Osteocyte (in vitro differentiated cells): ENCODE measurements at regions not wholly inside any gene's neighbourhood (a gene's known extent, or its start where the extent isn't known, plus 50 kb on each side); places are given as distances from the start of the nearest gene placed in this dataset.

Experiments
- DNase-seq: peaks from one replicate; pipeline ENCODE4 v3.0.0; 2021; ENCODE audit warnings: mixed read lengths; ENCODE audit not compliant: unreplicated experiment; ENCODE audit errors: extremely low spot score
- H3K27ac Mint-ChIP-seq: one replicate; pipeline ENCODE4 v1.8.0; 2021; ENCODE audit warnings: mild to moderate bottlenecking, mixed read lengths; ENCODE audit not compliant: unreplicated experiment
- H3K27me3 Mint-ChIP-seq: one replicate; pipeline ENCODE4 v1.8.0; 2021; ENCODE audit warnings: mixed read lengths; ENCODE audit not compliant: unreplicated experiment
- H3K36me3 Mint-ChIP-seq: one replicate; pipeline ENCODE4 v1.8.0; 2021; ENCODE audit warnings: mixed read lengths; ENCODE audit not compliant: unreplicated experiment
- H3K4me1 Mint-ChIP-seq: one replicate; pipeline ENCODE4 v1.8.0; 2021; ENCODE audit warnings: mixed read lengths; ENCODE audit not compliant: unreplicated experiment
- H3K4me3 Mint-ChIP-seq: one replicate; pipeline ENCODE4 v1.8.0; 2021; ENCODE audit warnings: mild to moderate bottlenecking, moderate library complexity, mixed read lengths; ENCODE audit not compliant: unreplicated experiment
- H3K9me3 Mint-ChIP-seq: one replicate; pipeline ENCODE4 v1.8.0; 2021; ENCODE audit warnings: mixed read lengths; ENCODE audit not compliant: unreplicated experiment
- TF ChIP-seq, protein P1 (sequence below): fragments of 200-600 bp; sonication (generic); IDR thresholded peaks from 2 replicates; pipeline ENCODE4 v1.5.0; 2021; ENCODE audit warnings: antibody characterized with exemption, mild to moderate bottlenecking, moderate library complexity

DNA sequence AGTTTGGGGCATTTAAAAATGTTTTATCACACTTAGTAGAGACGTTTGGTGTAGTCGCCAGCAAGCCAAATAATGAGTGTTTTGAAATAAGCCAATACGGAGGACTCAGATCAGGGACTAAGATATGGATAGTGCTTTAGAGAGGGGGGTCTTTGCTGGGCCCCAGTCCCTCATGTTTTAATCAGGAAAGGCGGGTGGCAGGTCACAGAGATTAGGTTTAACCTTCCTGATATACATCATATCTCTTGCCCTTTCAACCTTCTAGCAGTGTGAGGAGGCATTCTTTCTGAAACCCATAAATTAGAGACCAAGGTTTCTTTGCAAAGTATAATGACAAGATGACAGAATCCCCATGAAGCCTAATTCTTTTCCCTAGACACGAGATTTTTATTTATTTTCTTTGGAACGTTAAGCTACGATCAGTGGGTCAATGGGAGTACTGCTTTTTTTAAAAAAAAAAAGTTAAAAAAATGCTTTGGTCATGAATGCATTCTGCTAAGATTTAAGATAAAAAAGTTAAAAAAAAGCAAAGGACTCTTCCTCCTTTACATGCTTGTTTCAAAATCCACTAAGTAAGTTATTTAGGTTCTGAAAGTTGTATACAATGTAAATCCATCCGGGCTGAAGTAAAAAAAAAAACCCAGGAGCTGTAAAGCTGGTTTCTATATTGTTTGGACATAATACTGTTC, 572.1 kb upstream of the SALL1 start:
- DNase-seq: no peak
- Mint-ChIP-seq H3K4me1 (no peaks in the 10 kb centered on the region), H3K9me3 (peaks cover 6% of the 10 kb centered on the region), H3K27me3 (no peaks in the 10 kb centered on the region), H3K36me3 (no peaks in the 10 kb centered on the region), H3K4me3 (no peak overlapping the region), H3K27ac (no peak overlapping the region)
- TF ChIP-seq, protein P1, sequence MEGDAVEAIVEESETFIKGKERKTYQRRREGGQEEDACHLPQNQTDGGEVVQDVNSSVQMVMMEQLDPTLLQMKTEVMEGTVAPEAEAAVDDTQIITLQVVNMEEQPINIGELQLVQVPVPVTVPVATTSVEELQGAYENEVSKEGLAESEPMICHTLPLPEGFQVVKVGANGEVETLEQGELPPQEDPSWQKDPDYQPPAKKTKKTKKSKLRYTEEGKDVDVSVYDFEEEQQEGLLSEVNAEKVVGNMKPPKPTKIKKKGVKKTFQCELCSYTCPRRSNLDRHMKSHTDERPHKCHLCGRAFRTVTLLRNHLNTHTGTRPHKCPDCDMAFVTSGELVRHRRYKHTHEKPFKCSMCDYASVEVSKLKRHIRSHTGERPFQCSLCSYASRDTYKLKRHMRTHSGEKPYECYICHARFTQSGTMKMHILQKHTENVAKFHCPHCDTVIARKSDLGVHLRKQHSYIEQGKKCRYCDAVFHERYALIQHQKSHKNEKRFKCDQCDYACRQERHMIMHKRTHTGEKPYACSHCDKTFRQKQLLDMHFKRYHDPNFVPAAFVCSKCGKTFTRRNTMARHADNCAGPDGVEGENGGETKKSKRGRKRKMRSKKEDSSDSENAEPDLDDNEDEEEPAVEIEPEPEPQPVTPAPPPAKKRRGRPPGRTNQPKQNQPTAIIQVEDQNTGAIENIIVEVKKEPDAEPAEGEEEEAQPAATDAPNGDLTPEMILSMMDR: no peak

DNA sequence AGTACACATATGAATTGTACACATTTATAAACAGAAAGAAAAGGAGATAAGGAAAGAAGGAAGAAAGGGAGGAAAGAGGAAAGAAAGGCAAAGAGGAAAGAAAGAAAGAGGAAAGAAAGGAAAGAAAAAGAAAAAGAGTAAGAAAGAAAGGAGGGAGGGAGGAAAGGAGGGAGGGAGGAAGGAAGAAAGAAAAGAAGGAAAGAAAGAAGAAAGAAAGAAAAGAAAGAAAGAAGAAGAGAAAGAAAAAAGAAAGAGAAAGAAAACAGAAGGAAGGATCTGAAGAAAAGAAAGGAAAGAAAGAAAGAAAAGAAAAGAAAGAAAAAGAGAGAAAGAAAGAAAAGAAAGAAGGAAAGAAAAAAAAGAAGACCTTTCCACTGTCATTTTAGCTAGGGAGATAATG, 571.4 kb upstream of the SALL1 start:
- Mint-ChIP-seq H3K9me3 (peaks cover 6% of the 10 kb centered on the region), H3K4me3 (no peak overlapping the region), H3K27ac (no peak overlapping the region), H3K36me3 (no peaks in the 10 kb centered on the region), H3K27me3 (no peaks in the 10 kb centered on the region), H3K4me1 (no peaks in the 10 kb centered on the region)
- DNase-seq: no peak
- TF ChIP-seq, protein P1: no peak

DNA sequence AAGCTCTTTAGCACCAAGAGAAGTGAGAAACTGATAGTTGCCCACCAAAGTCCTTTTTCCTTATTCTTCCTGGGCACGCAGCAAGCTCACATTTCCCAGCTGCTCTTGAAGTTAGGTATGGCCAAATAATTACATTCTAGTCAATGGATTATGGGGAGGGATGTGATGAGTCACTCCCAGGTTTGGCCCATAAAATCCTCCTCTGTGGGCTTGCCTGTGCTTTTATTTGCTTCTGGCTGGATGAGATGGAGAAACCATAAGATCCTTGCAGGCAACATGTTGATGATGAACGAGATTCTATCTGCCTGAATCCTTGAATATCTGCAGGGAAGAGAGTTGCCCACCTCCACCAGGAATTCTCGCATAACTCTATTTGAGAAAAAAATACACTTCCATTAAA, 568.3 kb upstream of the SALL1 start:
- Mint-ChIP-seq H3K27ac (no peak overlapping the region), H3K27me3 (no peaks in the 10 kb centered on the region), H3K36me3 (no peaks in the 10 kb centered on the region), H3K9me3 (no peaks in the 10 kb centered on the region), H3K4me1 (no peaks in the 10 kb centered on the region), H3K4me3 (no peak overlapping the region)
- TF ChIP-seq, protein P1: no peak
- no peak for DNase-seq

DNA sequence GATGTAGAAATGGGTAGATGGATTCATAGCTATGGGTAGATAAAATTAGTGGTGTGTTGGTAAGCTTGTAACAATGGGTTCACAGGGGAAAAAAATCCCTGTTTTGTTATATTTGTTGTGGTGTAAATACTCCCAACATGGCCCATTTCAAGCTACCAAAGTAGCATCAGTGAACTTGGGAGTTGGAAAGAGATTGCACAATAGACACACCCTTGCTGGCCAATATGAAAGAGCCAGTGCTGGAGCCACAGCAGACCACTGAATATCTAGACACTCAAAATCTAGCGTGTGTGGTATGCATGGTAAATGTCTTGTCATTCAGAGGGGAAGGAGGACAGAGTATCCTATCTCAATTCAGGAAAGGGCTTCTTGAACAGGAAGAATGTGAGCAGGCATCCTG, 565.1 kb upstream of the SALL1 start:
- TF ChIP-seq, protein P1: no peak
- no peak overlapping the region for H3K4me3 Mint-ChIP-seq
- no peaks in the 10 kb centered on the region for H3K4me1 Mint-ChIP-seq

DNA sequence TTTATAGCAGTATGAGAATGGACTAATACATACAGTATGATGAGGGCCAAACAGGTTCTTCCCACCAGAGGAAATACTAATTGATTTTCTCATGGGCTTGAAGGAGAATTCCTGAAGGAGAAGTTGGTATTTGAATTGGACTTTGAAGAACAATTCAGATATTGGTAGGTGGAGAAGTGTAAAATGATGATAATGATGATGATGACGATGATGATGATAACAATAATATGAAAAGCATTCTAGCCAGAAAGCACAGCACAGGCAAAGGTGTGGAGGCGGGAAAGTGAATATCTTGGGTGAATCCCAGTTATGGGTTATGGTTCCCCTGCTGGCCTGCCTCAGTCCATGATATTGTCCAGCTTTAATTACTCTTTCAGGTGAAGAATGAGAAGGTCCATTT, 562.4 kb upstream of the SALL1 start:
- H3K4me3 Mint-ChIP-seq: no peak overlapping the region
- no peak overlapping the region for H3K27ac Mint-ChIP-seq
- no peaks in the 10 kb centered on the region for H3K36me3 Mint-ChIP-seq
- no peaks in the 10 kb centered on the region for H3K4me1 Mint-ChIP-seq
- peaks cover 16% of the 10 kb centered on the region for H3K9me3 Mint-ChIP-seq
- TF ChIP-seq, protein P1: no peak
- no peak for DNase-seq
- H3K27me3 Mint-ChIP-seq: no peaks in the 10 kb centered on the region

More for the DNA sequence above, 565.1 kb upstream of the SALL1 start:
- DNase-seq: no peak
- H3K36me3 Mint-ChIP-seq: no peaks in the 10 kb centered on the region
- H3K27ac Mint-ChIP-seq: no peak overlapping the region
- H3K9me3 Mint-ChIP-seq: peaks cover 8% of the 10 kb centered on the region
- H3K27me3 Mint-ChIP-seq: no peaks in the 10 kb centered on the region
